GM18502 (cell line): ENCODE measurements at regions not wholly inside any gene's neighbourhood (a gene's known extent, or its start where the extent isn't known, plus 50 kb on each side); places are given as distances from the start of the nearest gene placed in this dataset.

Experiments used
- ATAC-seq: cut with Tn5 transposase; IDR thresholded peaks from one replicate; pipeline ENCODE4 v1.9.1; 2021; ENCODE audit warnings: mild to moderate bottlenecking; ENCODE audit not compliant: unreplicated experiment, poor library complexity

DNA sequence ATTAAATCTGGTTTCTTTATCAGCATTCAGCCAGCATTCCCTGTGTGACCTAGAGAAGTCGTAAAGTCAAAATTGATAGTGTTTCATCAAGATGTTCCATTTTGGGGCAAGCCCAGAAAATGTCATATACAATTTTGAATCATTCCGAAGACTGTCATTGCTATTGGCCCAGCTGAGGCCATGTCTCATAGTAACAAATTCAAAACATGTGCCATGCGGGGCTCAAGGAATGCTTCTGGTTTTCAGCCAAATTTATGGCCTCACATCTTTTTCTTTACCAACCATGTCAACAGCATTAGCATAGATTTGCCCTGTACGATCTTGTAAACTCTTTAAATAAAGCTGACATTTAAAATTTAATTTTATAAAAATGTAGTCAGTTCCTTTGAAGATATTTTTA is 314.7 kb downstream of the PAX1 start:
- ATAC-seq: no peak

DNA sequence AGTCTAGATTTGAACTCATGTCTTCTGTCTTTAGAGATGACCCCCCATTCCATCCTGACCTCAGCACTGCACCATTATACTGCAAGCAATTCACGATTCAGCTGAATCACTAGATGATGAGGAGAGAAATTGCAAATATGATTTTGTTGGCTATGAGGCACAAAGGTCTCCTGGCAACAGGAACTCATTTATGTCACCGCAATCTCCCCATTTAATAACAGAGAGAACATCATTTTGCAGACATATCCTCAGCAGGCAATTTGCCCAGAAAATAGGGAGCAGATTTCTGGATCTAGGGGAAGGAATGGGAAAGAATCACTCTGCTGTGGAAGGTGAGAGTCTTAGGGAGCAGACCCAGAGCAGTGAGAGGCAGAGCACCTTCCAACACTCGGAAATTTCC is 303.0 kb downstream of the PAX1 start:
- ATAC-seq: no peak

DNA sequence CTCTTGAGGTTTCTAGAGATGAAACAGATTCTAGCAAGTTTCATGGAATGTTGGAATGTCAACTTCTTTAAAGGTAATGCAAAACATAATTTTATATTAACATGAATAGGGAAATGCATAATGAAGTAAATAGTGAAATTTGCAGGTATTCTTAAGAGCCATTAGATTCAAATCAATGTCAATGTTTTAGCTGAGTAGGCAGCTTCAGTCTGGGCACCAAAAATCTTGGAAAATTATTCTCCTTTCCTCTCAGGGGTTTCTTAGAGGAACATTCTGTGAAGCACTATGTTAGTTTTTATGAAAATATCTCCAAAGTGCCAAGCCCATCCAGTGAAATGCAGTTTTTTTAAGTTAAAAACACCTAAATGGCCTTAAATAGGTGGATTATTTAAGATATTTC is 300.8 kb downstream of the PAX1 start:
- ATAC-seq: no peak

DNA sequence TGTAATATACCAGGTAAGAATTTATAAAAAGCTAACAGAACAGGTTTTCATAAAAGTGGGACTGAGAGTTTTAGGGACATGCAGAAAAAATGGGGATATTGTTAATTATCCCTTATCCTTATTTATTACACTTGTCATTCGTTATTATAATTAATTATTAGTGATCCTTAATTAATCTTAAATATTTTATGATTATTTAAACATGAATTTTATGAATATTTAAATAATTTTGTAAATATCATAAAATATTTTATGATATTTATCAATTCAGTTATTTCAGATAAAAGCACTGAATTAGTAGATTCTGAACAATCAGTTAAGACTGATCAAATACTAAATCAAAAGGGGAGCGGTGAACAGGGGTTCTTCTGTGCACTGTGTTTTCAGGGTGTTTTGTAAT is 300.1 kb downstream of the PAX1 start:
- no peak for ATAC-seq

DNA sequence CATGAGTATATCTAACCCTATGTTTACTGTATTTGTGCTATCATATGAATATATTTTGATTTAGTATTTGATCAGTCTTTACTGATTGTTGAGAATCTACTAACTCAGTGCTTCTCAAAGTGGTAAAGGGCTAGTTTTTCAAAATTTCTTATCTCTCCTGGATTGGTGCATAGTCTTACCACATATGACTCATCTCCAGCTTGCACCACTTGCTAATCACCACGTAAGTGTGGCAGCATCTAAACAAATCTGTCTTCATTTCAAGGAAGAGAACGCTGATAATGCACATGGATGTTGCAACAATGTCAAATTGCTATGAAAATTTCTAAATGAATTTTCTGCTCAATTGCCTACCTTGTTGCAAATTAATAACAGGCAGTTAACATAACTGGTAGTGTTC is 299.5 kb downstream of the PAX1 start:
- no peak for ATAC-seq

DNA sequence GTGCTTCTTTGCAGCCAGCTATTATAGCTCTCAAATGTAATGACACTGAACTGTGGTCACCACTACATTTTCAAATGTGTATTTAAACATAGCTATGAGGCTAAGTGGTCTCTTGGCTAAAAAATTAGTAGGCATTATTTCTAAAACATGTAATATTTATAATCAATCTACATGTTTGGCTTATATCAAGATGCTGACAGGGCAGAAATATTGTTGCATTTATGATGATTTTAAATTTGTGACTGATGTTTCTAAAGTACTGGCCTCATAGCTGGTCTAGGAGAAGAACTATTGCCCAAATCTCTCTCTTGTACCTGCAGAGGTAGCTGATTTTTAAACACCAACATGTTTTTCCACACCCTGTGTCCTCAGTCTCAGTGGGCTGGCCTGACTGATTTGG is 298.2 kb downstream of the PAX1 start:
- ATAC-seq: no peak

DNA sequence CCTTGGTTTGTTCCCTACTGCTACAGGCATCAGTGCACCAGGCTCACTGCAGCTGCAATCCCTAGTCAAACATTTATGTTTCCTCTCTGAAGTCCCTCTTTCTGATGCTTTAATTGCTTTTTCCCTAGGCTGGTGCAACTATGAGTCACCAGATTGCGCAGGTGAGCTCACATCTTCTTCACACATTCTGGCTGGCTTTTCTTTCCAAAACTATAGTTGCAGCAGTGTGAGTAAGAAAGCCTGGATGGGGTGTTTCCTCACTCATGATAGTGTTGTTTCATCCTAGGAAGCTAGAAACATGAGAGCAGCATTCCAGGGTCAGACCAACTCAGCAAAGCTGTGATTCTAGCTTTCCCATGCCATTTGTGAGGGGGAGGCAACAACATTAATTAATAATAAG is 296.4 kb downstream of the PAX1 start:
- no peak for ATAC-seq

DNA sequence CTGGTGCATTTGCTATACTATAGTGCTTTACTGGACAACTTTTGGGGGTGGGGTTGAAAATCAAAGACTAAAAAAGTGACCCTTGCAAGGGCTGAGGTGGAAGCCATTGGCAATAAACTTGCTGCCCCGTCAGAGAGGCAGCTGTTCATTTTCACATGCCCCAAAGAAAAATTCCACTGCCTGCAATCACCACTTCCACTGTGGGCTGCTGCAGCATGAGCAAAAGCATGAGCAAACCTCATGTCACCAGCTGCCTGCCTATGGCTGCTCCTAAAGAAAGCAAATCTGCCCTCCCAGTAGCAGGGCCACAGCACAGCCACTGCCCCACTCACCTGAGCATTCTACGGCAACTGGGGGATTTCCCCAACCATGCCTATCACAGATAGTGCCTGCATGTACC is 290.0 kb downstream of the PAX1 start:
- no peak for ATAC-seq

DNA sequence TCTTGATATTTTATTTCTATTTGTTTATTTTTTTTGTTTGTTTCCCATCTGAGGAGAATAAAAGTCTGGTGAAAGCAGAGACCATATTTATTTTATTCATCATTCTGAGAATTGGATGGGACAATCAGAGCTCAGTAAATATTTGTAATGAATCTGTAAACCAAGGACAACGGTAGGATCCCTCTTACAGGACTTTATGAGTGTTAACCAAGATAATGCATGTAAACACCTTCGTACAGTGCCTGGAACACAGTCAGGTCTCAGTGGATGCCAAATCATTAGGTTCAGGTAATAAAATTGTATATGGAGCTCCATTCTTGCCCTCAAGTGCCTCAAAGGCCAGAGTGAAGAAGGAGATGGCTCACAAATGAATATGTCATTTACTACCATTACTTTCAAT is 288.7 kb downstream of the PAX1 start:
- no peak for ATAC-seq

DNA sequence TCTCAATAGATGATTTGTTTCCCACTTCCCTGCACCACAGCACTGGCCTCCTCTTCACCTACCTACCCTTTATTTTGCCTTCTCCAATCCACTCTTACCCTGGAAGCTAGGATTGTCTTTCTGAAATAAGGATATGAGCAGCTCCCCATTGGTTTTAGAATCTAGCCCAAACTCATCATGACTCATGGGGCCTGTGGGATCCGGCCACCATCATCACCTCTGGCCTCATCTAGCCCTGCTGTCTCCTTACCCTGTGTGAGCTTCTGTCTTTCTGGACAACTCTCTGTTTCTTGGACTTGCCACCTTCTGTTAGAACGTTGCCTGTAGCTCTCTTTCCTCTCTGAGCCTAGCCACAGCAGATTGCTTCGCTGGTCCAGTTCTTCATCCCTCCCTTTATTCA is 277.1 kb downstream of the PAX1 start:
- no peak for ATAC-seq

DNA sequence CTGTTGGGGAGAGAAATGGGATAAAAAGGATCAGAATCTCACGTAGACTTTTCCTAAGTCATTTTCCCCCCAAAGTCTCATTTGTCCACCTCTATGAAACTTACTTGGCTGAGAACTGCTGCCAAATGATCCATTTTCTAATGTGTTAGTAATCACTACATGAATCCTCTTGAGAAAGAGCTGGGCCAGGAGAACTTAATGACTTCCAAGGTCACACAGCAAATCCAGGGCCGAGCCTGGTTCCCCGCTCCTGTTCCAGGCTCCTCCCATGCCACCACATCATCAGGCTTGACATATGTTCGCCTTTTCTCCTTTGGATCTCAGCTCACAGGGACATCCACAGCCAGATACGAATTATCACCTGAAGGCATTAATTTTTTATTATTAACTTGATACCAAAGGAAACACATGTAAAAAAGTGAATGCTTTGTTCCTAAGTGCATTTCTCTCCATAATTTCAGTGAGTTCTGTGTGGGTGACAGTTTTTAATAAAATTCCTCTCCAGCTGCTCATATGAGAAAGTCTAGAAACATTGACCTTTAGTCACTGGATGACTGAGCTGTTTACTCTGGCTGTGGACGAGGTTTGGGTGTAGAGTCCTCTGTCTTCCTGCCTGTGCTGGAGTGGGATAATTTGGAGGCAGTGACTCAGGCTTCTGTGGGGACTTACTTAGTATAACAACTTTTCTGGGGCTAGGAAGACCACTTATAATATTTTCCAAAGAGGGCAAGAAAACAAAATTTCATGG is 276.3 kb downstream of the PAX1 start:
- no peak for ATAC-seq

DNA sequence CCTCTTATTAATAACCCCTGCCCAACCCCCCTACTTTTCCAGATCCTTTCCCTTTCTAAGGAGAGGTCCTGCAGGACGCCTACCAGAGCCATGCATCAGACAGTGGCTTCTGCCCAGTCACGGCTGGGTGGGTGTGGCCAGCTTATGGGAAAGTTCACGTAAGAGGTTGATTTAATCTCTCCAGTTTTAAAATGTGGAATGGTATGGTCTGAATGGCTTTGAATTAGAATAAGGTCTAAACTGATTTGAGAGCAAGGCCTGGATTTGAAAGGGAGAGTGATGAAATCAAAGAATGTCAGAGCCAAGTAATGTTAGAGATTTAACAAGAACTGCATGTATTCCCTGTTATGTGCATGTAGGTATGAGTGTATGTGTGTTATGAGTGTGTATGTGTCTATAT is 275.7 kb downstream of the PAX1 start:
- no peak for ATAC-seq

DNA sequence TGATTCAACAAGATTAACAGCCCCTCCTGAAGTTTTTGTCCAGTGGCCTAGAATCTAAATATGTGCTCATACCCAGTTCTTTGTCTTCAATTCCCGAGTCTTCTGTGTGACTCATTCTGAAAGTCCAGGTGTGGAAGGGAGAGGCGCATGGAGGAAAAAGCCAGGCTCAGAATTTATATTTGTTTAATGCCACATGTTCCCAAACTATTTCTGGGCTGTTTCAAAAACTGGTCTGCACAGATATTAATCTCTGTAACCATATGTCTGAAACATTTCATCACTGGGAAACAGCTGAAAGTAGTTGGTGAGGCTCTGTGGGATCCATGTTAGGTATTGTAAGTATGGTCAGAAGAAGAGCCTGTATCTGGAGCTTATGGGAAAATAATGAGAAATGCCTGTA is 266.0 kb downstream of the PAX1 start:
- no peak for ATAC-seq

DNA sequence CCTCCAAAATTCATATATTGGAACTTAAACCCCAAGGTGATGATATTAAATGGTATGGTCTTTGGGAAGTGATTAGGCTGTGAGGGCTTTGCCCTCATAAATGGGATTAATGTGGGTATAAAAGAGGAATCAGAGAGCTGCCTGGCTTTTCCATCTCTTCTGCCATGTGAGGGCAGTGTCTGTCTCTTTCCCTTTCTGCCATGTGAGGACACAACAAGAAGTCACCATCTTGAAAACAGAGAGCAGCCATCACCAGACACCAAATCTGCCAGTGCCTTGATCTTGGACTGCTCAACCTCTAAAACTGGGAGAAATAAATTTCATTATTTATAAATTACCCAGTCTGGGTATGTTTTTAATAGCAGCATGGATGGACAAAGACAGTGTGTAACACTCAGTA is 263.0 kb downstream of the PAX1 start:
- ATAC-seq: no peak

DNA sequence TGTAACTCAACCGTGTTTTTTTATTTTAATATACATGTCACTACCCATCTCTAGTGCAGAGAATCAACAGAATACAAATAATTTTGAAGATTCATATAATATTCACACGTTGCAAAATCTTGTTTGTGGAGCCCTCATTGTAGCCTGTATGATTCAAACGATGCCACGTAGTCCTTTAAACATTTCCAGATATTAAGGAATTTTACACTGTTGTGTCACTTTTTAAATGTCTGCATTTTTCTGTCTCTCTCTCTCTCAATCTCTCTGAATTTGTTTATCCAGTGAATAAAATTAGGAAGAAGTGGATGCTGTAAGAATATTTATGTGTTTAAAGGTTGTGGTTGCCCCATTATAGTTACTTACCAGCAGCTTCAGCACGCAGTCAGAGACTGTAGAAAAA is 262.0 kb downstream of the PAX1 start:
- no peak for ATAC-seq

DNA sequence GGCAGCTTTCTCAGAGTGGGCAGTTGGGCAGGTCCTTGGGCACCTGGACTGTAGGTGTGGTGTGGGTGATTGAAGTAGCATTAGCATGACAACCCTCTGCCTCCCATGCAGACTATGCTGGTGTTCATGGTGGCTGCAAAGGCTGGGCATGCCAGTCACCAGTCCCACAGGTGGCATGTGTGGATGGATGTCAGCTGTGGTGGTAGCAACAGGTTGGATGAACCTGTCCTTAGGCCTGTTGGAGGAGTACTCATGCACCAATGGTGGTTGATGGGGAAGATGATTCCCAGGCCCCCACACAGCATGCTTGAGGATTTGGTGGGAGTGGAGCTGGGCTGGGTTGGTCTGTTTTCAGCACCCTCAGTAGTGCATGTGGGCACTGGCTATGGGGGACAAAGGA is 251.1 kb downstream of the PAX1 start:
- no peak for ATAC-seq

DNA sequence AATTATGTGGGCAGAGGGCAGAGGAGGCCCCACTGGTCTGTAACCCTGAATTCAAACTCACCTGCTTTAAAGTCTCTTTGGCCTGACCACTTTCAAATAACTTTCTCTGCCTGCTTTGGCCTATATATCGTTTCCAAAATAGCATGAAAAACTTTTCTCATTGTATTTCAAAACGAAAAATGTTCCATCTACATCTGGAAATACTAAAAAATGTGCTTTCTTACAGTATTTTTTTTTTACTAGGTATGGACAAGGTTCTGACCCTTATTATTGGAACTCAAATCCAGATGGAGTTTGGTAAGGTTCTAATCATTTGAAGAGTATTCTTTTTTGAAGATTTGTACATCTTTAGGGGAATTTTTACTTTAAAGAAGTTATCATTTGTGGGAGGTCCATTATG is 241.9 kb downstream of the PAX1 start:
- ATAC-seq: no peak

DNA sequence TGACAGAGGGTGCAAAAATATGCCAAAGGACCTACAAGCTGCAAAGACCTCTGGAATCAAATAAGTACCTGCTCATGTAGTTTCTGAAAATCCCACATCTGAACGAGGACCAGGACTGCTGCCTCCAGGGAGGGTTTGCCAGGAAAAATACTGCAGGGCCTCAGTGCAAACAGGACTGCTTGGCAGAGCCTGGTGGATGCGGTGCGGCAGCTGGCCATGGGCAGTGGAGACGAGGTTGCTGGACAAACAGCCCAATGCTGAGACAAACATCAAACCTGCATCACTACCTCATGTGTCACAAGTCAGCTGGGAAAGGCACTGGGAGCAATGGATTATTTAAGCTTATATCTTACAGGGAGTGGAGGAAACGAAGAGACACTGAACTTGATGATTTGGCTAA is 238.8 kb downstream of the PAX1 start:
- ATAC-seq: no peak

DNA sequence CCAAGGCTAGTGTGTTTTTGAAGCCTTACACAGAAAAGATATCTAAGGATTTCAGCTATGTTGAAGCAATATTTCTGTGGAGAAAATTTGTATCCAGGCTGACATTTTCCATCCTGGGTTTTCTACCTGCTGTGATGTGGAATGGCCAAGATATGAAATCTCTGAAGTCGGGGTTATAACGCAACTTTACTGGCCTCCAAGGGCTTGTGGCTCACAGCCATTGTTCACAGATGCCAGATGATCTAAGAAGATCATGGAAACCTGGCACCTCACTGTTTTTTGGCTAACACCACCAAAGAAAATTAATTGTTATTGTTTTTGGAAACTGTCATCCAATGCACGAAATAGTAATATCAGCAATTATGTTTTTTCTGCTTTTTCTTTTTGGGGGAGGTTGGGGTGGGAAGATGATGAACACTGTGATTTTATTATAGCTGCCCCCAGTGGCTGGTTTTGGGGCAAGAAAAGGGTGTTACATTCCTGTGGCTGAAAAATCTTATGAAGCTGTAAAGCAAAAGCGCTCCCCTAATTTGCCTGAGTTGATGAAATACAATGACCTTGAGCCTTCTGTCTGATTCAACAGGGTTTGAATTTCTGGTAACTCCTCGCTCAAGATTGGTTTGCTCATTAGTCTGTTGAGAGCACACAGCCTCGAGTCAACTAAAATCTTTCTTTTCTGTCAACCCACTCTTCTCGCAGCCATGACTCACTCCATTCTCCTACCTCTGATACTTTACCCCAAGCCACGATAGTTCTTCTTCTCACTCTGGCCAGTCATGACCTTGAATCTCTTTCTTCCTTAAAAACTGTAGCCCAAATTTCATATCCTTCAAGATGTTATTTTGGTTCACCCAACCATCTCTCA is 236.7 kb downstream of the PAX1 start:
- no peak for ATAC-seq

DNA sequence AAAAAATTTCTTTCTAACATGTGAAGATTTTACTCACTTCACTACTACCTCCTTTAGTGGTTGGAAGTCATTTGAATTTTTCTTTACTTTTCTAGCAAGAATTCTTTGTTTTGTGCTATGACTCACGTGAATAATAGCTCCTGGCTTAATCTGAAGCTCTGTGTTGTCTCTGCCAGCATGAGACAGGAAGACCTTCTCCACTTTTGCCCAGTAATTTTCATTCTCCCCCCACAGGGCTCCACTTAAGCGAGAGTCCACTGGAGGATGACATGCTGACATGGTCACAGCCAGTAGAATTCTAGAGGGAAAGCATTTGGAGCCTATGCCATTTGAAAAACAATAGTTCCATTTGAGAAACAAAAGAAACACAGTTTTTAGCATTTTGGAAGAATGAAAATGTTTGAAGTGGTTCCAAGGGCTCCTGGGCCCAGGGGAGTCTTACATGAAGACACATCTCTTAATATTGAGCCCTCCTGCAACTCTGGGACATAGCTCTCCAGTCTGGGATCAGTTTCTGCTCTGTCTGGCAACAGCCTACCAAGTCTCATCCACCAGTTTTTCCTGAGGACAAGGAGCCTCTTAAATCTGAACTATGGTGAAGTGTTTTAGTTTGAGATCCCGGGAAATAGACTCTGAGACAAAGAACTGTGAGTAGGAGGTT is 231.4 kb downstream of the PAX1 start:
- no peak for ATAC-seq

DNA sequence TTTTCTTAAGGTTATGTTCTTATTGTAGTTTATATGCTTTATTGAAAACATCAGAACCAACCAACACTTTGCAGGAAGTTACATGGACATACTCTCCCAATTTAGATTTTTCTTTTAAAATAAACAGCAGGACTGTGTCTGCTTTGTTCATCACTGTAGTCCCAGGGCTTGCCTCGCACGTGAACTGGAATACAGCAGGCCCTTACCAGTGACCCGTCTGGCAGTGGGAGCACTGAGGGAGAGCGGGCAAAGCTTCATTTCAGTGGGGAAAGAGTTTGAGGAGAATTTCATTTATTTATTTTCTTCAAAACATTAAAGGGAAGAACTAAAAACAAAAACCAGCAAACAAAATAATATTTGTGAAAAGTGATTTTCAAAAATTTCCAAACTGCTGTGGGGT is 230.8 kb downstream of the PAX1 start:
- ATAC-seq: no peak
